ENCODE measurements at regions not wholly inside any gene's neighbourhood (a gene's known extent, or its start where the extent isn't known, plus 50 kb on each side); places are given as distances from the start of the nearest gene placed in this dataset.

GRCh38 chr17:6330936-6331335 lies 104.0 kb downstream of the AIPL1 start:
- Histone ChIP-seq H3K27ac (ENCODE audit: low read depth, low read length, poor library complexity, severe bottlenecking) (no peak overlapping the region), H3K4me3 (ENCODE audit: low read depth, low read length, poor library complexity, severe bottlenecking) (no peak overlapping the region), H4K20me1 (ENCODE audit: insufficient read depth, low read length) (no peaks in the 10 kb centered on the region), H2AFZ (ENCODE audit: low read length) (no peak overlapping the region), H3K79me2 (ENCODE audit: insufficient read depth, low read depth, low read length) (no peaks in the 10 kb centered on the region), H3K4me1 (ENCODE audit: insufficient read depth, low read length, poor library complexity, severe bottlenecking) (no peaks in the 10 kb centered on the region), H3K36me3 (ENCODE audit: insufficient read depth, low read length) (no peaks in the 10 kb centered on the region), H3K9me3 (ENCODE audit: low read length) (no peaks in the 10 kb centered on the region), H3K9me2 (ENCODE audit: insufficient read depth, low read length) (no peaks in the 10 kb centered on the region), H3K4me2 (ENCODE audit: low read length) (no peak overlapping the region)
- intact Hi-C loops (cut with micrococcal nuclease; ENCODE audit: unreplicated experiment): no loop called here
- TF ChIP-seq EZH2phosphoT487 (IDR thresholded peaks at IDR 0.05; ENCODE audit: borderline replicate concordance, low read depth, low read length) (no peak), CTCF (conservative IDR thresholded peaks at IDR 0.05; ENCODE audit: low read length) (no peak)
- POLR2A ChIA-PET: no interaction called here
- DNase-seq (ENCODE audit: low spot score): no peak
- CTCF ChIA-PET (ENCODE audit: unreplicated experiment): no interaction called here
- BruUV-seq (replicated peaks): no TSS peak

GRCh38 chr17:6328279-6328678 lies 106.6 kb downstream of the AIPL1 start:
- ChIA-PET POLR2A (no interaction called here), CTCF (ENCODE audit: unreplicated experiment) (no interaction called here)
- no peaks in the 10 kb centered on the region for H3K79me2 ChIP-seq (ENCODE audit: insufficient read depth, low read depth, low read length)
- no peak overlapping the region for H3K4me2 ChIP-seq (ENCODE audit: low read length)
- H4K20me1 ChIP-seq (ENCODE audit: insufficient read depth, low read length): no peaks in the 10 kb centered on the region
- no peak for TF ChIP-seq EZH2phosphoT487 (IDR thresholded peaks at IDR 0.05; ENCODE audit: borderline replicate concordance, low read depth, low read length)
- no peak for TF ChIP-seq CTCF (conservative IDR thresholded peaks at IDR 0.05; ENCODE audit: low read length)
- H3K36me3 ChIP-seq (ENCODE audit: insufficient read depth, low read length): no peaks in the 10 kb centered on the region
- peak; percentile 18 for DNase-seq (ENCODE audit: low spot score)
- no peaks in the 10 kb centered on the region for H3K4me1 ChIP-seq (ENCODE audit: insufficient read depth, low read length, poor library complexity, severe bottlenecking)
- no peak overlapping the region for H3K27ac ChIP-seq (ENCODE audit: low read depth, low read length, poor library complexity, severe bottlenecking)
- H3K4me3 ChIP-seq (ENCODE audit: low read depth, low read length, poor library complexity, severe bottlenecking): no peak overlapping the region
- no TSS peak for BruUV-seq (replicated peaks)
- intact Hi-C loops (cut with micrococcal nuclease; ENCODE audit: unreplicated experiment): no loop called here
- no peak overlapping the region for H2AFZ ChIP-seq (ENCODE audit: low read length)
- H3K9me3 ChIP-seq (ENCODE audit: low read length): no peaks in the 10 kb centered on the region
- no peaks in the 10 kb centered on the region for H3K9me2 ChIP-seq (ENCODE audit: insufficient read depth, low read length)

GRCh38 chr17:6327007-6327406 lies 107.9 kb downstream of the AIPL1 start:
- CTCF ChIA-PET (ENCODE audit: unreplicated experiment): no interaction called here
- no peak overlapping the region for H2AFZ ChIP-seq (ENCODE audit: low read length)
- no peak overlapping the region for H3K4me2 ChIP-seq (ENCODE audit: low read length)
- DNase-seq (ENCODE audit: low spot score): peak; percentile 4
- BruUV-seq (replicated peaks): no TSS peak
- no peaks in the 10 kb centered on the region for H3K36me3 ChIP-seq (ENCODE audit: insufficient read depth, low read length)
- no peaks in the 10 kb centered on the region for H4K20me1 ChIP-seq (ENCODE audit: insufficient read depth, low read length)
- POLR2A ChIA-PET: no interaction called here
- no peaks in the 10 kb centered on the region for H3K9me3 ChIP-seq (ENCODE audit: low read length)
- TF ChIP-seq EZH2phosphoT487 (IDR thresholded peaks at IDR 0.05; ENCODE audit: borderline replicate concordance, low read depth, low read length) (no peak), CTCF (conservative IDR thresholded peaks at IDR 0.05; ENCODE audit: low read length) (peak; percentile 22; the same call in 1 of the 2 replicates)
- H3K9me2 ChIP-seq (ENCODE audit: insufficient read depth, low read length): no peaks in the 10 kb centered on the region
- H3K27ac ChIP-seq (ENCODE audit: low read depth, low read length, poor library complexity, severe bottlenecking): no peak overlapping the region
- intact Hi-C loops (cut with micrococcal nuclease; ENCODE audit: unreplicated experiment): no loop called here
- no peaks in the 10 kb centered on the region for H3K4me1 ChIP-seq (ENCODE audit: insufficient read depth, low read length, poor library complexity, severe bottlenecking)
- H3K4me3 ChIP-seq (ENCODE audit: low read depth, low read length, poor library complexity, severe bottlenecking): no peak overlapping the region
- no peaks in the 10 kb centered on the region for H3K79me2 ChIP-seq (ENCODE audit: insufficient read depth, low read depth, low read length)

Data from OCI-LY7 (cell line).